ENCODE measurements at regions not wholly inside any gene's neighbourhood (a gene's known extent, or its start where the extent isn't known, plus 50 kb on each side); places are given as distances from the start of the nearest gene placed in this dataset.

- TF ChIP-seq, protein P1, sequence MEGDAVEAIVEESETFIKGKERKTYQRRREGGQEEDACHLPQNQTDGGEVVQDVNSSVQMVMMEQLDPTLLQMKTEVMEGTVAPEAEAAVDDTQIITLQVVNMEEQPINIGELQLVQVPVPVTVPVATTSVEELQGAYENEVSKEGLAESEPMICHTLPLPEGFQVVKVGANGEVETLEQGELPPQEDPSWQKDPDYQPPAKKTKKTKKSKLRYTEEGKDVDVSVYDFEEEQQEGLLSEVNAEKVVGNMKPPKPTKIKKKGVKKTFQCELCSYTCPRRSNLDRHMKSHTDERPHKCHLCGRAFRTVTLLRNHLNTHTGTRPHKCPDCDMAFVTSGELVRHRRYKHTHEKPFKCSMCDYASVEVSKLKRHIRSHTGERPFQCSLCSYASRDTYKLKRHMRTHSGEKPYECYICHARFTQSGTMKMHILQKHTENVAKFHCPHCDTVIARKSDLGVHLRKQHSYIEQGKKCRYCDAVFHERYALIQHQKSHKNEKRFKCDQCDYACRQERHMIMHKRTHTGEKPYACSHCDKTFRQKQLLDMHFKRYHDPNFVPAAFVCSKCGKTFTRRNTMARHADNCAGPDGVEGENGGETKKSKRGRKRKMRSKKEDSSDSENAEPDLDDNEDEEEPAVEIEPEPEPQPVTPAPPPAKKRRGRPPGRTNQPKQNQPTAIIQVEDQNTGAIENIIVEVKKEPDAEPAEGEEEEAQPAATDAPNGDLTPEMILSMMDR (conservative IDR thresholded peaks at IDR 0.05; ENCODE audit: low read depth in 2 of 2) = no peak
- TF ChIP-seq ZNF462 (CRISPR knock-in tag; IDR thresholded peaks at IDR 0.05) = no peak
- no peak for TF ChIP-seq EZH2phosphoT487 (IDR thresholded peaks at IDR 0.05; ENCODE audit: unreplicated experiment)
These were observed 1149.5 kb upstream of the POT1 start (continued) for GRCh38 chr7:126079151-126079550.

- Histone ChIP-seq H3K9me2 (ENCODE audit: insufficient read depth) (no peaks in the 10 kb centered on the region), H3K4me1 (ENCODE audit: insufficient read depth) (no peaks in the 10 kb centered on the region), H2AFZ (no peak overlapping the region), H3K4me2 (no peak overlapping the region), H3F3A (replicated peaks; ENCODE audit: low read depth) (no peaks in the 10 kb centered on the region), H3K27ac (ENCODE audit: low read depth) (no peak overlapping the region), H3K36me3 (ENCODE audit: insufficient read depth) (no peaks in the 10 kb centered on the region), H3K4me3 (no peak overlapping the region), H4K20me1 (replicated peaks; ENCODE audit: insufficient read depth) (no peaks in the 10 kb centered on the region), H3K79me2 (replicated peaks; ENCODE audit: insufficient read depth) (no peaks in the 10 kb centered on the region), H3K27me3 (ENCODE audit: insufficient read depth) (no peaks in the 10 kb centered on the region)
- ATAC-seq (no peak), DNase-seq (ENCODE audit: low spot score) (no peak)
- Mint-ChIP-seq H3K27me3 (ENCODE audit: insufficient read depth, low read depth, poor library complexity) (no peaks in the 10 kb centered on the region), H3K36me3 (ENCODE audit: low read depth) (no peaks in the 10 kb centered on the region), H3K27ac (no peak overlapping the region), H3K4me3 (no peak overlapping the region), H3K9me3 (no peaks in the 10 kb centered on the region; the same call in 2 of the 3 replicates), H3K4me1 (no peaks in the 10 kb centered on the region)
- TF ChIP-seq JUNB (IDR thresholded peaks at IDR 0.05; ENCODE audit: unreplicated experiment) (no peak), POLR2AphosphoS5 (IDR thresholded peaks at IDR 0.05; ENCODE audit: low read depth) (no peak), STAT1 (IDR thresholded peaks at IDR 0.05; ENCODE audit: unreplicated experiment) (no peak), CREB1 (CRISPR knock-in tag; IDR thresholded peaks at IDR 0.05; ENCODE audit: low read depth) (no peak), ETS1 (IDR thresholded peaks at IDR 0.05) (no peak), EZH2phosphoT487 (IDR thresholded peaks at IDR 0.05; ENCODE audit: unreplicated experiment) (no peak), NANOG (IDR thresholded peaks at IDR 0.05; ENCODE audit: borderline replicate concordance) (no peak), ZNF114 (CRISPR knock-in tag; IDR thresholded peaks at IDR 0.05) (no peak)
- TF ChIP-seq, protein P1 (conservative IDR thresholded peaks at IDR 0.05; ENCODE audit: low read depth in 2 of 2) = no peak
- TF ChIP-seq, protein P2, sequence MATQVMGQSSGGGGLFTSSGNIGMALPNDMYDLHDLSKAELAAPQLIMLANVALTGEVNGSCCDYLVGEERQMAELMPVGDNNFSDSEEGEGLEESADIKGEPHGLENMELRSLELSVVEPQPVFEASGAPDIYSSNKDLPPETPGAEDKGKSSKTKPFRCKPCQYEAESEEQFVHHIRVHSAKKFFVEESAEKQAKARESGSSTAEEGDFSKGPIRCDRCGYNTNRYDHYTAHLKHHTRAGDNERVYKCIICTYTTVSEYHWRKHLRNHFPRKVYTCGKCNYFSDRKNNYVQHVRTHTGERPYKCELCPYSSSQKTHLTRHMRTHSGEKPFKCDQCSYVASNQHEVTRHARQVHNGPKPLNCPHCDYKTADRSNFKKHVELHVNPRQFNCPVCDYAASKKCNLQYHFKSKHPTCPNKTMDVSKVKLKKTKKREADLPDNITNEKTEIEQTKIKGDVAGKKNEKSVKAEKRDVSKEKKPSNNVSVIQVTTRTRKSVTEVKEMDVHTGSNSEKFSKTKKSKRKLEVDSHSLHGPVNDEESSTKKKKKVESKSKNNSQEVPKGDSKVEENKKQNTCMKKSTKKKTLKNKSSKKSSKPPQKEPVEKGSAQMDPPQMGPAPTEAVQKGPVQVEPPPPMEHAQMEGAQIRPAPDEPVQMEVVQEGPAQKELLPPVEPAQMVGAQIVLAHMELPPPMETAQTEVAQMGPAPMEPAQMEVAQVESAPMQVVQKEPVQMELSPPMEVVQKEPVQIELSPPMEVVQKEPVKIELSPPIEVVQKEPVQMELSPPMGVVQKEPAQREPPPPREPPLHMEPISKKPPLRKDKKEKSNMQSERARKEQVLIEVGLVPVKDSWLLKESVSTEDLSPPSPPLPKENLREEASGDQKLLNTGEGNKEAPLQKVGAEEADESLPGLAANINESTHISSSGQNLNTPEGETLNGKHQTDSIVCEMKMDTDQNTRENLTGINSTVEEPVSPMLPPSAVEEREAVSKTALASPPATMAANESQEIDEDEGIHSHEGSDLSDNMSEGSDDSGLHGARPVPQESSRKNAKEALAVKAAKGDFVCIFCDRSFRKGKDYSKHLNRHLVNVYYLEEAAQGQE (IDR thresholded peaks at IDR 0.05; ENCODE audit: unreplicated experiment) = no peak
These were observed 1136.1 kb upstream of the POT1 start for GRCh38 chr7:126065766-126066165.

Data from GM23338 (cell line).